Endothelial cell of umbilical vein (primary cell): ENCODE measurements at regions not wholly inside any gene's neighbourhood (a gene's known extent, or its start where the extent isn't known, plus 50 kb on each side); places are given as distances from the start of the nearest gene placed in this dataset.
"Not testable (repeated sequence)": the region's sequence is repeated elsewhere in the genome, so short reads cannot be mapped to it uniquely, and the experiment has no call there.

Source experiments
- BruUV-seq: library from RNA; stranded (reverse); fragments of 400-500 nt; replicated peaks from 2 replicates; lab custom pipeline; 2021; lab: Mats Ljungman, UMichigan
- CTCF ChIA-PET: fragments of 300-600, 350-600 bp; sonication (Branson Sonifier 250); formaldehyde crosslinking; loops from one replicate; lab custom pipeline; 2021; ENCODE audit warnings: antibody characterized with exemption, inconsistent platforms; lab: Charles Lee
- POLR2A ChIA-PET: fragments of 300-600, 350-600 bp; sonication (Branson Sonifier 250); formaldehyde crosslinking; loops from one replicate; lab custom pipeline; 2021; ENCODE audit warnings: antibody characterized with exemption, inconsistent platforms; lab: Charles Lee
- DNase-seq: peaks from one replicate; pipeline ENCODE4 v3.0.0-alpha.2; 2011; ENCODE audit warnings: low read depth, low spot score
- FAIRE-seq: peaks from 2 replicates; lab custom pipeline; 2011; peaks lifted over from hg19 to GRCh38; lab: Jason Lieb, UNC
- H2AFZ ChIP-seq: 2 replicates; pipeline ENCODE4 v1.6.0; 2012; ENCODE audit warnings: low read depth, low read length, control low read depth, inconsistent platforms
- H3K27ac ChIP-seq: 2 replicates; pipeline ENCODE4 v1.5.1; 2011; ENCODE audit warnings: low read depth, mild to moderate bottlenecking, control low read depth, low read length, moderate library complexity; ENCODE audit not compliant: insufficient read depth
- H3K27me3 ChIP-seq, 2 experiments: 2 replicates each; pipeline versions ENCODE4 v1.6.0 to v1.6.1; 2011; ENCODE audit warnings: low read length in 2 of 2, mixed read lengths in 1 of 2; ENCODE audit not compliant: control insufficient read depth in 2 of 2, insufficient read depth in 2 of 2
- H3K36me3 ChIP-seq, 2 experiments: 2 replicates in 1 of 2; 3 replicates in 1 of 2; pipeline ENCODE4 v1.5.1; 2011; ENCODE audit warnings: low read length in 2 of 2, mild to moderate bottlenecking in 1 of 2, moderate library complexity in 1 of 2; ENCODE audit not compliant: control insufficient read depth in 2 of 2, insufficient read depth in 2 of 2; ENCODE audit errors: extremely low read depth in 1 of 2
- H3K4me1 ChIP-seq: 3 replicates; pipeline ENCODE4 v1.5.1; 2011; ENCODE audit warnings: mild to moderate bottlenecking, low read length; ENCODE audit not compliant: control insufficient read depth, insufficient read depth; ENCODE audit errors: extremely low read depth
- H3K4me2 ChIP-seq: 2 replicates; pipeline ENCODE4 v1.6.1; 2011; ENCODE audit warnings: low read length, control low read depth, mixed read lengths; ENCODE audit not compliant: insufficient read depth
- H3K4me3 ChIP-seq, 3 experiments: fragments of 200-600 bp in 1 of 3; sonication (generic), shearing (Covaris generic) in 1 of 3; replicated peaks in 1 of 3; 2 replicates each; pipeline ENCODE4 v1.5.1; 2011 to 2016; ENCODE audit warnings: control low read depth in 3 of 3, low read length in 3 of 3, mild to moderate bottlenecking in 2 of 3, inconsistent platforms in 1 of 3, low read depth in 1 of 3, moderate library complexity in 1 of 3; ENCODE audit not compliant: insufficient read depth in 1 of 3
- H3K79me2 ChIP-seq: 2 replicates; pipeline ENCODE4 v1.6.0; 2012; ENCODE audit warnings: low read length, inconsistent platforms; ENCODE audit not compliant: control insufficient read depth, insufficient read depth
- H3K9ac ChIP-seq: replicated peaks from 2 replicates; pipeline ENCODE3; 2011; ENCODE audit warnings: low read length, control low read depth; ENCODE audit not compliant: insufficient read depth; ENCODE audit errors: extremely low read depth
- H3K9me1 ChIP-seq: replicated peaks from 3 replicates; pipeline ENCODE4 v1.6.0; 2011; ENCODE audit warnings: mild to moderate bottlenecking, low read length; ENCODE audit not compliant: control insufficient read depth, insufficient read depth; ENCODE audit errors: extremely low read depth
- H3K9me3 ChIP-seq: replicated peaks from 2 replicates; pipeline ENCODE4 v1.5.1; 2012; ENCODE audit warnings: low read length, inconsistent platforms; ENCODE audit not compliant: control insufficient read depth, insufficient read depth
- H4K20me1 ChIP-seq: replicated peaks from 2 replicates; pipeline ENCODE3; 2011; ENCODE audit warnings: mild to moderate bottlenecking, low read length; ENCODE audit not compliant: control insufficient read depth, insufficient read depth; ENCODE audit errors: extremely low read depth
- CTCF ChIP-seq, 2 donors: IDR thresholded peaks; 1 replicate in 1 of 2; 2 replicates in 1 of 2; pipeline ENCODE4 v1.5.1; 2011; ENCODE audit warnings: low read length in 2 of 2, mild to moderate bottlenecking in 2 of 2, moderate library complexity in 2 of 2, control low read depth in 1 of 2, inconsistent platforms in 1 of 2, low read depth in 1 of 2; ENCODE audit not compliant: insufficient read depth in 1 of 2; ENCODE audit errors: extremely low read depth in 1 of 2
- EZH2 ChIP-seq: IDR thresholded peaks from 2 replicates; pipeline ENCODE4 v1.6.1; 2012; ENCODE audit warnings: borderline replicate concordance, low read depth, mild to moderate bottlenecking, moderate library complexity, low read length, inconsistent platforms; ENCODE audit not compliant: severe bottlenecking
- FOS ChIP-seq: IDR thresholded peaks from 2 replicates; pipeline ENCODE4 v1.6.1; 2011; ENCODE audit warnings: mild to moderate bottlenecking, low read length, moderate library complexity, borderline replicate concordance; ENCODE audit not compliant: insufficient read depth
- GATA2 ChIP-seq: IDR thresholded peaks from 2 replicates; pipeline ENCODE4 v1.7.0; 2011; ENCODE audit warnings: low read depth, mild to moderate bottlenecking, moderate library complexity, mixed read lengths, low read length; ENCODE audit not compliant: insufficient read length, insufficient read depth
- JUN ChIP-seq: IDR thresholded peaks from 2 replicates; pipeline ENCODE4 v1.6.1; 2011; ENCODE audit warnings: borderline replicate concordance, low read depth; ENCODE audit not compliant: insufficient read length, insufficient read depth
- MAX ChIP-seq: IDR thresholded peaks from 2 replicates; pipeline ENCODE4 v1.6.1; 2011; ENCODE audit not compliant: insufficient read depth, insufficient read length
- MYC ChIP-seq: IDR thresholded peaks from one replicate; pipeline ENCODE4 v1.6.1; 2011; ENCODE audit warnings: mild to moderate bottlenecking, low read depth, low read length
- POLR2A ChIP-seq: IDR thresholded peaks from 2 replicates; pipeline ENCODE4 v1.6.1; 2012; ENCODE audit warnings: low read depth, mild to moderate bottlenecking, control low read depth, low read length
- POLR2AphosphoS5 ChIP-seq: IDR thresholded peaks from 2 replicates; pipeline ENCODE4 v1.6.1; 2012; ENCODE audit warnings: low read depth, mild to moderate bottlenecking, control low read depth, low read length, moderate library complexity; ENCODE audit not compliant: insufficient read depth
- dilution Hi-C: fragments of 300-500 bp; cut with MboI; formaldehyde crosslinking; loops from one replicate; pipeline ENCODE4 v1.15.0; 2019; ENCODE audit warnings: low sequenced_read_pairs; ENCODE audit not compliant: extremely low pct_ligation_motif_present
- intact Hi-C: fragments of 100-400 bp; cut with micrococcal nuclease; formaldehyde crosslinking; loops from one replicate; pipeline ENCODE4 v1.10.0; 2022

- Histone ChIP-seq H4K20me1 (no peaks in the 10 kb centered on the region), H2AFZ (no peak overlapping the region), H3K79me2 (no peaks in the 10 kb centered on the region), H3K4me1 (no peaks in the 10 kb centered on the region), H3K4me3 (no peak overlapping the region), H3K27me3 (no peaks in the 10 kb centered on the region), H3K36me3 (no peaks in the 10 kb centered on the region), H3K4me2 (no peak overlapping the region), H3K27ac (no peak overlapping the region), H3K9me1 (no peaks in the 10 kb centered on the region), H3K9me3 (no peaks in the 10 kb centered on the region), H3K9ac (no peak overlapping the region)
- TF ChIP-seq GATA2: no peak
- FAIRE-seq (no peak), DNase-seq (no peak)
- ChIA-PET CTCF (no interaction called here), POLR2A (no interaction called here)
- no TSS peak for BruUV-seq
- intact Hi-C loops: no loop called here
- dilution Hi-C loops: no loop called here
Observed at GRCh38 chr5:1732945-1733344, 66.7 kb downstream of the MRPL36 start.

GRCh38 chr5:1732238-1732941, 67.2 kb downstream of the MRPL36 start:
- no peak overlapping the region for H3K4me2 ChIP-seq
- intact Hi-C loops: no loop called here
- BruUV-seq: no TSS peak
- H3K27me3 ChIP-seq: no peaks in the 10 kb centered on the region
- ChIA-PET CTCF (no interaction called here), POLR2A (no interaction called here)
- H3K9me1 ChIP-seq: no peaks in the 10 kb centered on the region
- no peak overlapping the region for H3K4me3 ChIP-seq
- no peaks in the 10 kb centered on the region for H3K79me2 ChIP-seq
- H2AFZ ChIP-seq: no peak overlapping the region
- H3K9me3 ChIP-seq: no peaks in the 10 kb centered on the region
- no peaks in the 10 kb centered on the region for H3K4me1 ChIP-seq
- TF ChIP-seq POLR2AphosphoS5 (no peak), MYC (no peak), EZH2 (no peak), CTCF (IDR thresholded peaks at IDR 0.05; ENCODE audit: extremely low read depth in 1 of 2, insufficient read depth in 1 of 2, low read depth in 1 of 2, low read length in 2 of 2) (no peak), GATA2 (no peak), POLR2A (no peak), FOS (no peak), JUN (no peak), MAX (no peak)
- H4K20me1 ChIP-seq: no peaks in the 10 kb centered on the region
- no peak overlapping the region for H3K27ac ChIP-seq
- H3K36me3 ChIP-seq: no peaks in the 10 kb centered on the region
- no peak overlapping the region for H3K9ac ChIP-seq
- no peak for FAIRE-seq
- no peak for DNase-seq
- dilution Hi-C loops: no loop called here

DNA sequence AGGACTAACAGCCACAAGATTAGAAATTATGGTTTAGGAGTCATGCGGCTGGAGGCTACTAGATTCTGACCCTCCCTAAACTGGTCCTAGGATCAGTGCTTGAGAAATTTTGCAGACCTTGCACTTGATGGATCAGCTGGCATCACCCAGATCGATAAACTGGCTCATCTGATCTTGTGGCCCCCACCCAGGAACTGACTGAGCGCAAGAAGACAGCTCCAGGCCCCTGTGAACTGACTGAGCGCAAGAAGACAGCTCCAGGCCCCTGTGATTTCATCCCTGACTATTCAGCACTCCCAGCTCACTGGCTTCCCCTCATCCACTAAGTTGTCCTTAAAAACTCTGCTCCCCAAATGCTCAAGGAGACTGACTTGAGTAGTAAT, 67.8 kb downstream of the MRPL36 start:
- H2AFZ ChIP-seq, CTCF ChIA-PET, H3K79me2 ChIP-seq, H3K4me3 ChIP-seq, dilution Hi-C loops, FAIRE-seq, H3K4me1 ChIP-seq, H3K27me3 ChIP-seq, H4K20me1 ChIP-seq, H3K4me2 ChIP-seq, intact Hi-C loops, H3K9me1 ChIP-seq, H3K27ac ChIP-seq, BruUV-seq, DNase-seq, H3K9ac ChIP-seq, H3K36me3 ChIP-seq, H3K9me3 ChIP-seq, POLR2A ChIA-PET: not testable (repeated sequence)
